PC-3 (cell line): ENCODE measurements at regions not wholly inside any gene's neighbourhood (a gene's known extent, or its start where the extent isn't known, plus 50 kb on each side); places are given as distances from the start of the nearest gene placed in this dataset.

Experiments
- CTCF ChIP-seq: fragments of 300-600 bp; sonication (generic); conservative IDR thresholded peaks from 2 replicates; pipeline ENCODE4 v1.5.1; 2017; ENCODE audit warnings: antibody characterized with exemption, low read depth, mild to moderate bottlenecking, low read length
- EZH2 ChIP-seq: fragments of 300-600 bp; sonication (generic); IDR thresholded peaks from one replicate; pipeline ENCODE4 v1.6.1; 2017; ENCODE audit warnings: antibody characterized with exemption, mild to moderate bottlenecking, low read length; ENCODE audit not compliant: unreplicated experiment
- EZH2phosphoT487 ChIP-seq: fragments of 300-600 bp; sonication (generic); IDR thresholded peaks from 2 replicates; pipeline ENCODE4 v1.6.1; 2018; ENCODE audit warnings: mild to moderate bottlenecking, antibody characterized with exemption, low read length, borderline replicate concordance

- no peak for TF ChIP-seq EZH2
- no peak for TF ChIP-seq CTCF
- TF ChIP-seq EZH2phosphoT487 = no peak
These were observed 164.1 kb upstream of the JAG1 start for GRCh38 chr20:10837901-10838300.
